IPS DF 6.9 (cell line): ENCODE measurements at regions not wholly inside any gene's neighbourhood (a gene's known extent, or its start where the extent isn't known, plus 50 kb on each side); places are given as distances from the start of the nearest gene placed in this dataset.
"Not testable (repeated sequence)": the region's sequence is repeated elsewhere in the genome, so short reads cannot be mapped to it uniquely, and the experiment has no call there.

Source experiments
- DNase-seq: peaks from one replicate; pipeline ENCODE4 v3.0.0-alpha.2; 2013; ENCODE audit warnings: low read depth, low spot score
- H3K27ac ChIP-seq: one replicate; pipeline ENCODE4 v1.5.1; 2013; ENCODE audit warnings: low read length, control low read depth
- H3K27me3 ChIP-seq: 2 replicates; pipeline ENCODE4 v1.6.1; 2013; ENCODE audit warnings: mild to moderate bottlenecking, low read length; ENCODE audit not compliant: control insufficient read depth, insufficient read depth
- H3K36me3 ChIP-seq: 2 replicates; pipeline ENCODE4 v1.6.1; 2013; ENCODE audit warnings: low read length; ENCODE audit not compliant: control insufficient read depth, insufficient read depth
- H3K4me1 ChIP-seq: 2 replicates; pipeline ENCODE4 v1.6.1; 2013; ENCODE audit warnings: low read length; ENCODE audit not compliant: control insufficient read depth, insufficient read depth
- H3K4me3 ChIP-seq: 2 replicates; pipeline ENCODE4 v1.5.1; 2013; ENCODE audit warnings: mild to moderate bottlenecking, low read length
- H3K9me3 ChIP-seq: 2 replicates; pipeline ENCODE4 v1.6.1; 2013; ENCODE audit warnings: low read length, inconsistent platforms; ENCODE audit not compliant: control insufficient read depth, insufficient read depth
- WGBS: extraction: QIAGEN DNeasy Blood & Tissue Kit; methylation state at CpG from one replicate; pipeline ENCODE4 v1.1.7; 2013; ENCODE audit warnings: mixed read lengths, missing lambda C conversion rate; ENCODE audit not compliant: insufficient read length, insufficient coverage; 5-methylcytosine and 5-hydroxymethylcytosine counted together

GRCh38 chr17:55903028-55903690, 152.3 kb downstream of the PCTP start:
- Histone ChIP-seq H3K9me3 (no peaks in the 10 kb centered on the region), H3K4me1 (no peaks in the 10 kb centered on the region), H3K4me3 (no peak overlapping the region), H3K27ac (no peak overlapping the region), H3K27me3 (no peaks in the 10 kb centered on the region), H3K36me3 (no peaks in the 10 kb centered on the region)
- no peak for DNase-seq
- no CpG with 5 or more reads among the region's 2 CpGs for WGBS

GRCh38 chr17:55909776-55910175, 158.9 kb downstream of the PCTP start:
- Histone ChIP-seq H3K4me3 (no peak overlapping the region), H3K9me3 (no peaks in the 10 kb centered on the region), H3K27me3 (no peaks in the 10 kb centered on the region), H3K36me3 (no peaks in the 10 kb centered on the region), H3K27ac (no peak overlapping the region), H3K4me1 (no peaks in the 10 kb centered on the region)
- no peak for DNase-seq
- WGBS, result no CpG with 5 or more reads among the region's 5 CpGs

GRCh38 chr17:55911186-55911585, 160.3 kb downstream of the PCTP start:
- no CpG with 5 or more reads among the region's 4 CpGs for WGBS
- H3K36me3 ChIP-seq, result no peaks in the 10 kb centered on the region
- H3K27me3 ChIP-seq, result no peaks in the 10 kb centered on the region
- H3K9me3 ChIP-seq, result no peaks in the 10 kb centered on the region
- no peak overlapping the region for H3K4me3 ChIP-seq
- H3K4me1 ChIP-seq, result no peaks in the 10 kb centered on the region
- no peak for DNase-seq
- no peak overlapping the region for H3K27ac ChIP-seq

GRCh38 chr17:55925440-55925839, 174.6 kb downstream of the PCTP start:
- Histone ChIP-seq H3K4me1 (no peaks in the 10 kb centered on the region), H3K27me3 (no peaks in the 10 kb centered on the region), H3K4me3 (no peak overlapping the region), H3K36me3 (no peaks in the 10 kb centered on the region), H3K27ac (no peak overlapping the region), H3K9me3 (no peaks in the 10 kb centered on the region)
- no CpG with 5 or more reads among the region's 1 CpG for WGBS
- no peak for DNase-seq

GRCh38 chr17:55926276-55926990, 175.6 kb downstream of the PCTP start:
- Histone ChIP-seq H3K4me1 (no peaks in the 10 kb centered on the region), H3K27me3 (no peaks in the 10 kb centered on the region), H3K27ac (no peak overlapping the region), H3K4me3 (no peak overlapping the region), H3K36me3 (no peaks in the 10 kb centered on the region), H3K9me3 (no peaks in the 10 kb centered on the region)
- WGBS, result no CpG with 5 or more reads among the region's 4 CpGs
- DNase-seq, result peak; percentile 35

- Histone ChIP-seq H3K9me3 (no peaks in the 10 kb centered on the region), H3K27me3 (no peaks in the 10 kb centered on the region), H3K36me3 (no peaks in the 10 kb centered on the region), H3K4me1 (no peaks in the 10 kb centered on the region), H3K4me3 (no peak overlapping the region), H3K27ac (no peak overlapping the region)
- WGBS, result no CpG with 5 or more reads among the region's 1 CpG
- DNase-seq, result no peak
Observed at GRCh38 chr17:55930291-55930809, 179.5 kb downstream of the PCTP start.

- Histone ChIP-seq H3K4me3 (no peak overlapping the region), H3K9me3 (no peaks in the 10 kb centered on the region), H3K27ac (no peak overlapping the region), H3K36me3 (no peaks in the 10 kb centered on the region), H3K4me1 (no peaks in the 10 kb centered on the region), H3K27me3 (no peaks in the 10 kb centered on the region)
- DNase-seq, result no peak
- no CpG with 5 or more reads among the region's 1 CpG for WGBS
Observed at GRCh38 chr17:55931446-55931845, 180.6 kb downstream of the PCTP start.

GRCh38 chr17:55932973-55933372, 182.1 kb downstream of the PCTP start:
- no peaks in the 10 kb centered on the region for H3K4me1 ChIP-seq
- no peaks in the 10 kb centered on the region for H3K27me3 ChIP-seq
- no peak for DNase-seq
- WGBS, result no CpG with 5 or more reads among the region's 2 CpGs
- H3K9me3 ChIP-seq, result no peaks in the 10 kb centered on the region
- H3K27ac ChIP-seq, result no peak overlapping the region
- H3K4me3 ChIP-seq, result no peak overlapping the region
- no peaks in the 10 kb centered on the region for H3K36me3 ChIP-seq

DNA sequence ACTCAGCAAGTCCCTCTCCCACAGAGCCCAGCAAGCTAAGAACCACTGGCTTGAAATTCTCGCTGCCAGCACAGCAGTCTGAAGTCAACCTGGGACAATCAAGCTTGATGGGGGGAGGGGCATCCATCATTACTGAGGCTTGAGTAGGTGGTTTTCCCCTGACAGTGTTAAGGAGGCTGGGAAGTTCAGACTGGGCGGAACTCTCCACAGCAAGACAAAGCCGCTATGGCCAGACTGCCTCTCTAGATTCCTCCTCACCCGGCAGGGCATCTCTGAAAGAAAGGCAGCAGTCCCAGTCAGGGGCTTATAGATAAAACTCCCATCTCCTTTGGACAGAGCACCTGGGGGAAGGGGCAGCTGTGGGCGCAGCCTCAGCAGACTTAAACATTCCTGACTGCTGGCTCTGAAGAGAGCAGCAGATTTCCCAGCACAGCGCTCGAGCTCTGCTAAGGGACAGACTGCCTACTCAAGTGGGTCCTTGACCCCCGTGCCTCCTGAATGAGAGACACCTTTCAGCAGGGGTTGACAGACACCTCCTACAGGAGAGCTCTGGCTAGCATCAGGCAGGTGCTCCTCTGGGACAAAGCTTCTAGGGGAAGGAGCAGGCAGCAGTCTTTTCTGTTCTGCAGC, 188.4 kb downstream of the PCTP start:
- H3K4me1 ChIP-seq, H3K27ac ChIP-seq, H3K27me3 ChIP-seq, H3K36me3 ChIP-seq, DNase-seq, H3K4me3 ChIP-seq, H3K9me3 ChIP-seq: not testable (repeated sequence)
- no CpG with 5 or more reads among the region's 8 CpGs for WGBS

DNA sequence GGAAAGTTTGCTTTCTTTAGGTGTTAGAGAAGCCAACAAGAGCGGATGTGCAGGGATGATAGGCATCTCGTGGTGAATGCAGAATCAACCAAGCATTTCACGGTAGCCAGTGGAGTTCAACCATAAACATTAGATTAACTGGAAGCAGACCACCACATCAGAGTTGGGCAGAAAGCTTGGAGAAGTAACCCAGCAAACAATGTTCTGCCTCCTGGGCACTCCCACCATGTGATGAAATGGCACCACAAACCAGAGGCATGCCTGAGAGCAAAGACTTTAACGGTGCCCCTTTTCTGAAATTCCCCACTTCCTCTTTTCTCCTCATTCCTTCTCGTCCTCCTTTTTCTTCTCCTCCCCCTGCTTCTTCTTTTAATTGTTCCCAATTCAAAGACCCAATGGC, 193.5 kb upstream of the ANKFN1 start:
- WGBS, result 100% methylated on average over 1 of the region's 5 CpGs
- Histone ChIP-seq H3K27me3 (no peaks in the 10 kb centered on the region), H3K36me3 (no peaks in the 10 kb centered on the region), H3K9me3 (no peaks in the 10 kb centered on the region), H3K4me3 (no peak overlapping the region), H3K27ac (no peak overlapping the region), H3K4me1 (no peaks in the 10 kb centered on the region)
- no peak for DNase-seq
